H1 (cell line): ENCODE measurements at regions not wholly inside any gene's neighbourhood (a gene's known extent, or its start where the extent isn't known, plus 50 kb on each side); places are given as distances from the start of the nearest gene placed in this dataset.

Experiments
- CTCF ChIA-PET: fragments of 300-600 bp; sonication (Branson Sonifier 250); formaldehyde crosslinking; loops from one replicate; lab custom pipeline; 2021; ENCODE audit not compliant: partially characterized antibody; lab: Charles Lee
- POLR2A ChIA-PET: fragments of 300-600 bp; sonication (Branson Sonifier 250); formaldehyde crosslinking; loops from one replicate; lab custom pipeline; 2021; ENCODE audit warnings: inconsistent platforms; ENCODE audit not compliant: partially characterized antibody; lab: Charles Lee
- DNase-seq, 2 experiments: peaks; one replicate each; pipeline versions ENCODE4 v3.0.0 to v3.0.0-alpha.2; 2010 to 2022; ENCODE audit warnings: low spot score in 2 of 2, low read depth in 1 of 2, mixed read lengths in 1 of 2
- FAIRE-seq: peaks from 2 replicates; lab custom pipeline; 2011; peaks lifted over from hg19 to GRCh38; lab: Jason Lieb, UNC
- H2AFZ ChIP-seq: 2 replicates; pipeline ENCODE4 v1.8.1; 2012; ENCODE audit warnings: low read length, inconsistent platforms
- H2AK5ac ChIP-seq: 2 replicates; pipeline ENCODE4 v1.6.1; 2013; ENCODE audit warnings: low read depth, low read length
- H2BK120ac ChIP-seq: replicated peaks from 2 replicates; pipeline ENCODE3; 2013; ENCODE audit warnings: low read depth, low read length, inconsistent platforms
- H2BK12ac ChIP-seq: 2 replicates; pipeline ENCODE4 v1.6.1; 2013; ENCODE audit warnings: low read depth, low read length
- H2BK15ac ChIP-seq: 2 replicates; pipeline ENCODE4 v1.6.1; 2013; ENCODE audit warnings: low read length
- H2BK20ac ChIP-seq: 2 replicates; pipeline ENCODE4 v1.6.1; 2013; ENCODE audit warnings: low read length
- H2BK5ac ChIP-seq: 2 replicates; pipeline ENCODE4 v1.6.1; 2013; ENCODE audit warnings: low read depth, low read length
- H3K14ac ChIP-seq: 2 replicates; pipeline ENCODE4 v1.6.1; 2013; ENCODE audit warnings: inconsistent platforms; ENCODE audit not compliant: insufficient read length
- H3K18ac ChIP-seq: 2 replicates; pipeline ENCODE4 v1.6.1; 2013; ENCODE audit warnings: low read length; ENCODE audit errors: extremely low read depth
- H3K23ac ChIP-seq: 2 replicates; pipeline ENCODE4 v1.6.1; 2013; ENCODE audit warnings: inconsistent platforms; ENCODE audit not compliant: insufficient read length
- H3K23me2 ChIP-seq: 2 replicates; pipeline ENCODE4 v1.6.1; 2013; ENCODE audit warnings: low read depth, low read length
- H3K27ac ChIP-seq: 2 replicates; pipeline ENCODE4 v1.6.1; 2011; ENCODE audit warnings: low read depth, low read length, inconsistent platforms
- H3K27me3 ChIP-seq, 4 experiments: replicated peaks in 1 of 4; 1 replicate in 1 of 4; 2 replicates in 3 of 4; pipeline versions ENCODE4 v1.6.1 to v1.8.1; 2011 to 2013; ENCODE audit warnings: low read length in 3 of 4, mild to moderate bottlenecking in 3 of 4, inconsistent platforms in 2 of 4, mixed read lengths in 2 of 4, moderate library complexity in 1 of 4; ENCODE audit not compliant: control insufficient read depth in 3 of 4, insufficient read depth in 3 of 4; ENCODE audit errors: extremely low read depth in 1 of 4
- H3K36me3 ChIP-seq, 4 experiments: 2 replicates each; pipeline versions ENCODE4 v1.6.1 to v1.8.1; 2011 to 2013; ENCODE audit warnings: mild to moderate bottlenecking in 4 of 4, low read length in 3 of 4, moderate library complexity in 2 of 4, control low read depth in 1 of 4, inconsistent platforms in 1 of 4; ENCODE audit not compliant: insufficient read depth in 4 of 4, control insufficient read depth in 2 of 4
- H3K4ac ChIP-seq: replicated peaks from 2 replicates; pipeline ENCODE3; 2013; ENCODE audit warnings: low read length, low read depth, mixed read lengths, inconsistent platforms; ENCODE audit not compliant: insufficient read length
- H3K4me1 ChIP-seq, 4 experiments: replicated peaks in 1 of 4; 1 replicate in 1 of 4; 2 replicates in 3 of 4; pipeline versions ENCODE4 v1.6.1 to v1.8.1; 2011 to 2013; ENCODE audit warnings: low read length in 3 of 4, inconsistent platforms in 2 of 4, mixed read lengths in 1 of 4; ENCODE audit not compliant: insufficient read depth in 4 of 4, control insufficient read depth in 3 of 4
- H3K4me2 ChIP-seq, 2 experiments: 2 replicates each; pipeline versions ENCODE4 v1.6.1 to v1.8.1; 2011 to 2013; ENCODE audit warnings: low read depth in 2 of 2, low read length in 2 of 2, control low read depth in 1 of 2, inconsistent platforms in 1 of 2, mild to moderate bottlenecking in 1 of 2; ENCODE audit not compliant: insufficient read depth in 1 of 2
- H3K4me3 ChIP-seq, 4 experiments: fragments of 200-600, 300-600 bp in 1 of 4; sonication (generic), shearing (Covaris generic), sonication (Bioruptor Twin) in 1 of 4; 2 replicates each; pipeline versions ENCODE4 v1.5.1 to v1.8.1; 2011 to 2016; ENCODE audit warnings: low read length in 4 of 4, low read depth in 3 of 4, control low read depth in 2 of 4, inconsistent platforms in 2 of 4, mild to moderate bottlenecking in 2 of 4, mixed read lengths in 1 of 4, moderate library complexity in 1 of 4; ENCODE audit not compliant: insufficient read depth in 2 of 4; ENCODE audit errors: extremely low read depth in 1 of 4
- H3K56ac ChIP-seq: replicated peaks from 2 replicates; pipeline ENCODE3; 2013; ENCODE audit warnings: low read depth, mild to moderate bottlenecking, mixed read lengths, low read length, inconsistent platforms; ENCODE audit not compliant: insufficient read length
- H3K79me1 ChIP-seq: 2 replicates; pipeline ENCODE4 v1.6.1; 2013; ENCODE audit warnings: low read depth, low read length, control low read depth
- H3K79me2 ChIP-seq, 2 experiments: 2 replicates each; pipeline versions ENCODE4 v1.6.1 to v1.8.1; 2012 to 2013; ENCODE audit warnings: low read length in 2 of 2, mild to moderate bottlenecking in 2 of 2, inconsistent platforms in 1 of 2; ENCODE audit not compliant: insufficient read depth in 2 of 2, control insufficient read depth in 1 of 2
- H3K9ac ChIP-seq, 4 experiments: replicated peaks in 1 of 4; 1 replicate in 1 of 4; 2 replicates in 3 of 4; pipeline versions ENCODE4 v1.6.1 to v1.8.1; 2011 to 2013; ENCODE audit warnings: low read depth in 3 of 4, low read length in 3 of 4, control low read depth in 2 of 4, mild to moderate bottlenecking in 2 of 4, moderate library complexity in 2 of 4, inconsistent platforms in 1 of 4; ENCODE audit errors: extremely low read depth in 1 of 4
- H3K9me3 ChIP-seq, 2 experiments: 2 replicates each; pipeline versions ENCODE4 v1.6.1 to v1.8.1; 2012 to 2013; ENCODE audit warnings: mild to moderate bottlenecking in 2 of 2, moderate library complexity in 2 of 2, control low read depth in 1 of 2, inconsistent platforms in 1 of 2, low read depth in 1 of 2, low read length in 1 of 2, mixed read lengths in 1 of 2; ENCODE audit not compliant: insufficient read depth in 2 of 2
- H4K20me1 ChIP-seq, 2 experiments: replicated peaks in 1 of 2; 2 replicates each; pipeline versions ENCODE3 to v1.8.1; 2011 to 2013; ENCODE audit warnings: inconsistent platforms in 2 of 2, low read length in 2 of 2, mild to moderate bottlenecking in 1 of 2; ENCODE audit not compliant: insufficient read depth in 2 of 2, control insufficient read depth in 1 of 2
- H4K5ac ChIP-seq: 2 replicates; pipeline ENCODE4 v1.6.1; 2013; ENCODE audit warnings: low read length, low read depth, mixed read lengths, inconsistent platforms; ENCODE audit not compliant: insufficient read length
- H4K8ac ChIP-seq: 2 replicates; pipeline ENCODE4 v1.8.0; 2013; ENCODE audit warnings: mild to moderate bottlenecking, moderate library complexity, low read length, inconsistent platforms; ENCODE audit not compliant: insufficient read depth; ENCODE audit errors: extremely low read depth
- H4K91ac ChIP-seq: replicated peaks from 2 replicates; pipeline ENCODE3; 2013; ENCODE audit warnings: low read length, mixed read lengths, inconsistent platforms; ENCODE audit not compliant: insufficient read length
- ATF3 ChIP-seq: IDR thresholded peaks from 2 replicates; pipeline ENCODE4 v1.6.1; 2011; ENCODE audit warnings: low read depth, mild to moderate bottlenecking, low read length; ENCODE audit not compliant: insufficient read depth
- BACH1 ChIP-seq: IDR thresholded peaks from 2 replicates; pipeline ENCODE4 v1.6.1; 2012; ENCODE audit warnings: low read length, improper control_type of control experiment
- BRCA1 ChIP-seq: IDR thresholded peaks from 2 replicates; pipeline ENCODE4 v1.6.1; 2012; ENCODE audit warnings: low read depth, low read length, improper control_type of control experiment
- EZH2 ChIP-seq: fragments of 200-600 bp; sonication (generic); IDR thresholded peaks from 2 replicates; pipeline ENCODE4 v1.7.1; 2012; ENCODE audit warnings: low read depth, mild to moderate bottlenecking, moderate library complexity, low read length, inconsistent platforms; ENCODE audit not compliant: severe bottlenecking
- GABPA ChIP-seq: IDR thresholded peaks from 2 replicates; pipeline ENCODE4 v1.6.1; 2011; ENCODE audit warnings: mild to moderate bottlenecking, low read length, moderate library complexity, borderline replicate concordance; ENCODE audit not compliant: insufficient read depth
- HDAC6 ChIP-seq: IDR thresholded peaks from one replicate; pipeline ENCODE4 v1.7.1; 2012; ENCODE audit warnings: low read depth, mild to moderate bottlenecking, inconsistent platforms, low read length, moderate library complexity
- KDM1A ChIP-seq: fragments of 200-600, 300-600 bp; sonication (generic); IDR thresholded peaks from 2 replicates; pipeline ENCODE4 v1.7.1; 2016; ENCODE audit warnings: mild to moderate bottlenecking, low read length, borderline replicate concordance
- RXRA ChIP-seq: IDR thresholded peaks from 2 replicates; pipeline ENCODE4 v1.6.1; 2011; ENCODE audit warnings: low read depth, mild to moderate bottlenecking, low read length, moderate library complexity; ENCODE audit not compliant: insufficient read depth
- SIN3A ChIP-seq, 2 experiments: IDR thresholded peaks in 1 of 2; conservative IDR thresholded peaks in 1 of 2; 2 replicates each; pipeline ENCODE4 v1.6.1; 2011 to 2012; ENCODE audit warnings: low read length in 2 of 2, improper control_type of control experiment in 1 of 2, low read depth in 1 of 2, mild to moderate bottlenecking in 1 of 2
- SP2 ChIP-seq: IDR thresholded peaks from 2 replicates; pipeline ENCODE4 v1.6.1; 2012; ENCODE audit warnings: mild to moderate bottlenecking, low read length, inconsistent platforms
- TAF1 ChIP-seq: IDR thresholded peaks from 2 replicates; pipeline ENCODE4 v1.6.1; 2011; ENCODE audit warnings: mild to moderate bottlenecking, low read depth, low read length
- TBP ChIP-seq: IDR thresholded peaks from 2 replicates; pipeline ENCODE4 v1.6.1; 2011; ENCODE audit warnings: low read depth, low read length, improper control_type of control experiment
- ZNF274 ChIP-seq: IDR thresholded peaks from 2 replicates; pipeline ENCODE4 v1.7.0; 2012; ENCODE audit warnings: low read length, borderline replicate concordance; ENCODE audit errors: extremely low read depth
- whole genome bisulfite sequencing, 2 experiments: shearing (Covaris generic) in 1 of 2; methylation state at CpG; one replicate each; pipeline versions ENCODE4 v1.1.6 to v1.1.7; 2013 to 2015; ENCODE audit warnings: low lambda C conversion rate in 2 of 2, mixed read lengths in 2 of 2, inconsistent platforms in 1 of 2, low coverage in 1 of 2, missing lambda C conversion rate in 1 of 2; ENCODE audit not compliant: insufficient replicate concordance in 2 of 2, insufficient coverage in 1 of 2, insufficient read length in 1 of 2; ENCODE audit errors: extremely low coverage in 1 of 2, missing lambda C conversion rate in 1 of 2; 5-methylcytosine and 5-hydroxymethylcytosine counted together
- TF ChIP-seq, protein P1 (sequence below): IDR thresholded peaks from 2 replicates; pipeline ENCODE4 v1.6.1; 2012; ENCODE audit warnings: inconsistent platforms

DNA sequence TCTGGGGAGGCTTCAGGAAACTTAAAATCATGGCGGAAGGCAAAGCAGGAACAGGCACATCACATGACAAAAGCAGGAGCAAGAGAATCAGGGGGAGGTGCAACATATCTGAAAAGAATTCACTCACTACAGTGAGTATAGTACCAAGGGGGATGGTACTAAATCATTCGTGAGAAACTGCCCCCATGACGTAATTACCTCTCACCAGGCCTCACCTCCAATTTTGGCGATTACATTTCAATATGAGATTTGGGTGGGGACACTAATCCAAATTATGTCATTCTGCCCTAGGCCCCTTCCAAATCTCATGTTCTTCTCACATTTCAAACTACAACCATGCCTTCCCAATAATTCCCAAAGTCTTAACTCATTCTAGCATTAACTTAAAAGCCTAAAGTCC, 740.8 kb upstream of the SOX11 start:
- DNase-seq (no peak), FAIRE-seq (no peak)
- H3K9me3 ChIP-seq: peaks cover 0 to 6% of the 10 kb centered on the region in 2 experiments; a peak in 2 of 4 replicates
- H3K79me1 ChIP-seq: no peaks in the 10 kb centered on the region
- H4K8ac ChIP-seq: no peak overlapping the region
- no peak overlapping the region for H2BK20ac ChIP-seq
- H4K5ac ChIP-seq: no peak overlapping the region
- no peaks in the 10 kb centered on the region for H3K4me1 ChIP-seq
- H4K20me1 ChIP-seq: no peaks in the 10 kb centered on the region
- H2BK120ac ChIP-seq: no peak overlapping the region
- H3K27ac ChIP-seq: no peak overlapping the region
- H3K79me2 ChIP-seq: no peaks in the 10 kb centered on the region
- H3K56ac ChIP-seq: no peak overlapping the region
- no peak overlapping the region for H2BK5ac ChIP-seq
- no peaks in the 10 kb centered on the region; the same call in 1 of the 2 replicates for H3K23me2 ChIP-seq
- POLR2A ChIA-PET: no interaction called here
- no peak overlapping the region for H3K4me2 ChIP-seq
- no peak overlapping the region for H3K18ac ChIP-seq
- no peak overlapping the region for H3K4me3 ChIP-seq
- no peak overlapping the region for H2AFZ ChIP-seq
- no peak overlapping the region for H4K91ac ChIP-seq
- CTCF ChIA-PET: no interaction called here
- H3K36me3 ChIP-seq: no peaks in the 10 kb centered on the region
- no peak overlapping the region for H3K23ac ChIP-seq
- H3K9ac ChIP-seq: no peak overlapping the region
- H2BK15ac ChIP-seq: no peak overlapping the region
- WGBS, 2 experiments: 88% methylated on average over 4 of the region's 4 CpGs; no CpG with 5 or more reads in 1 of the 2 experiments
- H3K4ac ChIP-seq: no peak overlapping the region
- H2BK12ac ChIP-seq: no peak overlapping the region
- H3K27me3 ChIP-seq: no peaks in the 10 kb centered on the region
- H2AK5ac ChIP-seq: no peak overlapping the region
- no peak overlapping the region for H3K14ac ChIP-seq
- TF ChIP-seq ATF3 (no peak), HDAC6 (no peak), SP2 (no peak), EZH2 (no peak), BRCA1 (no peak), KDM1A (no peak), RXRA (no peak), ZNF274 (no peak), TAF1 (no peak), TBP (no peak), BACH1 (no peak), SIN3A (conservative IDR thresholded peaks at IDR 0.05 in 1 of 2, IDR thresholded peaks at IDR 0.05 in 1 of 2; ENCODE audit: low read depth in 1 of 2, low read length in 2 of 2) (no peak), GABPA (no peak)
- TF ChIP-seq, protein P1, sequence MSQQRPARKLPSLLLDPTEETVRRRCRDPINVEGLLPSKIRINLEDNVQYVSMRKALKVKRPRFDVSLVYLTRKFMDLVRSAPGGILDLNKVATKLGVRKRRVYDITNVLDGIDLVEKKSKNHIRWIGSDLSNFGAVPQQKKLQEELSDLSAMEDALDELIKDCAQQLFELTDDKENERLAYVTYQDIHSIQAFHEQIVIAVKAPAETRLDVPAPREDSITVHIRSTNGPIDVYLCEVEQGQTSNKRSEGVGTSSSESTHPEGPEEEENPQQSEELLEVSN: no peak
